Natural killer cell (primary cell): ENCODE measurements at regions not wholly inside any gene's neighbourhood (a gene's known extent, or its start where the extent isn't known, plus 50 kb on each side); places are given as distances from the start of the nearest gene placed in this dataset.

Experiments
- ATAC-seq, 3 donors: fragments of 150-1000 bp in 2 of 3; fragments of 200-7000 bp in 1 of 3; cut with Tn5 transposase; 1 replicate in 1 of 3; 2 replicates in 2 of 3; pipeline ENCODE4 v1.10.0; 2021; ENCODE audit warnings: mild to moderate bottlenecking in 2 of 3, moderate library complexity in 2 of 3
- DNase-seq, 2 donors: peaks; one replicate each; pipeline versions ENCODE4 v3.0.0 to v3.0.0-alpha.2; 2013 to 2021; ENCODE audit warnings: mixed read lengths in 1 of 2
- H3K27ac ChIP-seq: one replicate; pipeline ENCODE4 v1.5.1; 2013; ENCODE audit warnings: mild to moderate bottlenecking, low read length
- H3K27me3 ChIP-seq: one replicate; pipeline ENCODE4 v1.6.1; 2013; ENCODE audit warnings: low read length; ENCODE audit not compliant: control insufficient read depth, insufficient read depth
- H3K36me3 ChIP-seq: one replicate; pipeline ENCODE4 v1.6.1; 2013; ENCODE audit warnings: low read length; ENCODE audit not compliant: control insufficient read depth, insufficient read depth
- H3K4me1 ChIP-seq: one replicate; pipeline ENCODE4 v1.6.1; 2013; ENCODE audit warnings: low read length; ENCODE audit not compliant: control insufficient read depth, insufficient read depth
- H3K4me3 ChIP-seq: one replicate; pipeline ENCODE4 v1.5.1; 2013; ENCODE audit warnings: low read length
- H3K9me3 ChIP-seq: one replicate; pipeline ENCODE4 v1.6.1; 2013; ENCODE audit warnings: low read length; ENCODE audit not compliant: control insufficient read depth, insufficient read depth
- H3K27ac Mint-ChIP-seq, 2 donors: one replicate each; pipeline ENCODE4 v1.8.0; 2022; ENCODE audit warnings: mild to moderate bottlenecking in 2 of 2, mixed read lengths in 2 of 2, moderate library complexity in 1 of 2
- H3K27me3 Mint-ChIP-seq, 2 donors: one replicate each; pipeline ENCODE4 v1.8.0; 2022; ENCODE audit warnings: low read depth in 2 of 2, mixed read lengths in 2 of 2
- H3K36me3 Mint-ChIP-seq: one replicate; pipeline ENCODE4 v1.8.0; 2022; ENCODE audit warnings: mixed read lengths
- H3K4me1 Mint-ChIP-seq, 2 donors: one replicate each; pipeline ENCODE4 v1.8.0; 2022; ENCODE audit warnings: mixed read lengths in 2 of 2
- H3K4me3 Mint-ChIP-seq: one replicate; pipeline ENCODE4 v1.8.0; 2022; ENCODE audit warnings: mild to moderate bottlenecking, moderate library complexity, mixed read lengths
- H3K9me3 Mint-ChIP-seq, 2 donors: one replicate each; pipeline ENCODE4 v1.8.0; 2022; ENCODE audit warnings: mixed read lengths in 2 of 2
- WGBS: methylation state at CpG from one replicate; pipeline ENCODE4 v1.1.7; 2013; ENCODE audit warnings: missing lambda C conversion rate; ENCODE audit not compliant: insufficient coverage; 5-methylcytosine and 5-hydroxymethylcytosine counted together
- intact Hi-C: fragments of 100-400 bp; cut with micrococcal nuclease; formaldehyde crosslinking; loops from one replicate; pipeline ENCODE4 v1.14.2; 2022
- TF ChIP-seq, protein P1 (sequence below): fragments of 200-600 bp; IDR thresholded peaks from one replicate; pipeline ENCODE4 v1.8.0; 2022; ENCODE audit warnings: antibody characterized with exemption

DNA sequence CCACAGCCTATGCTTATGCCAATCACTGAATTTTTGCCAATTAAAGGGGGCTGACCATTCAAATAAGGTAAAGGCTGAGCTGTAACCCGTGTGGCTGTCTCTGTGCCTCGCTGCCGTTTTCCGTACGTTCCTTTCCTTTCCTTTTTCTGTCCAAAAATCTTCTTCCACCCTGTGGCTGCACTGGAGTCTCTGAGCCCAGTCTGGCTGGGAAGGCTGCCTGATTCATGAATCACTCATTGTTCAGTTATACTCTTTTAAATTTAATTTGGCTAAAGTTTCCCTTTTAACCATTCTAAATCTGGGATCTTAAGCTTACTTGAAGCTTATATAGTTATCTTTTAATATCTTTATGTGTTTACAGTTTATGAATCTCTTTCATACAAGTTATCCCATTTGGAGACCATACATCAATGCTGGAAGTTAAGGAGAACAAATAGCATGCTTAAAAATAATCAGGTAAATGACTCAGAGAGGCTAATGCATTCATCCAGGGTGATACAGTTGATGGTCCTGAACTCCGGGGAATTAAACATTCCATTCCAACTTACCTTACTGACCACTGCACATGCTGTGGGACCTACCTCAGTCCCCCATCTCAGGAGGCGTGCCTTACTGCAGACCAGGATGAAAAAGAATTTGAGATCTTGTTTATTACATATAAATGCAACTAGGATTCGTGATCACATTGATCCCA lies 385.3 kb upstream of the ADARB2 start:
- 85% methylated on average over 8 of the region's 8 CpGs for WGBS
- ATAC-seq (no peak), DNase-seq (no peak)
- no peak overlapping the region for H3K4me3 Mint-ChIP-seq
- peaks cover 0 to 4% of the 10 kb centered on the region in 2 donors for H3K9me3 Mint-ChIP-seq
- no peaks in the 10 kb centered on the region for H3K27me3 Mint-ChIP-seq
- H3K36me3 Mint-ChIP-seq, result no peaks in the 10 kb centered on the region
- no peak overlapping the region for H3K4me3 ChIP-seq
- no peaks in the 10 kb centered on the region for H3K36me3 ChIP-seq
- H3K27ac ChIP-seq, result no peak overlapping the region
- no peaks in the 10 kb centered on the region for H3K4me1 ChIP-seq
- TF ChIP-seq, protein P1, sequence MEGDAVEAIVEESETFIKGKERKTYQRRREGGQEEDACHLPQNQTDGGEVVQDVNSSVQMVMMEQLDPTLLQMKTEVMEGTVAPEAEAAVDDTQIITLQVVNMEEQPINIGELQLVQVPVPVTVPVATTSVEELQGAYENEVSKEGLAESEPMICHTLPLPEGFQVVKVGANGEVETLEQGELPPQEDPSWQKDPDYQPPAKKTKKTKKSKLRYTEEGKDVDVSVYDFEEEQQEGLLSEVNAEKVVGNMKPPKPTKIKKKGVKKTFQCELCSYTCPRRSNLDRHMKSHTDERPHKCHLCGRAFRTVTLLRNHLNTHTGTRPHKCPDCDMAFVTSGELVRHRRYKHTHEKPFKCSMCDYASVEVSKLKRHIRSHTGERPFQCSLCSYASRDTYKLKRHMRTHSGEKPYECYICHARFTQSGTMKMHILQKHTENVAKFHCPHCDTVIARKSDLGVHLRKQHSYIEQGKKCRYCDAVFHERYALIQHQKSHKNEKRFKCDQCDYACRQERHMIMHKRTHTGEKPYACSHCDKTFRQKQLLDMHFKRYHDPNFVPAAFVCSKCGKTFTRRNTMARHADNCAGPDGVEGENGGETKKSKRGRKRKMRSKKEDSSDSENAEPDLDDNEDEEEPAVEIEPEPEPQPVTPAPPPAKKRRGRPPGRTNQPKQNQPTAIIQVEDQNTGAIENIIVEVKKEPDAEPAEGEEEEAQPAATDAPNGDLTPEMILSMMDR, result no peak
- intact Hi-C loops, result no loop called here
- H3K27ac Mint-ChIP-seq, result no peak overlapping the region
- no peaks in the 10 kb centered on the region for H3K4me1 Mint-ChIP-seq
- H3K9me3 ChIP-seq, result no peaks in the 10 kb centered on the region
- H3K27me3 ChIP-seq, result no peaks in the 10 kb centered on the region

DNA sequence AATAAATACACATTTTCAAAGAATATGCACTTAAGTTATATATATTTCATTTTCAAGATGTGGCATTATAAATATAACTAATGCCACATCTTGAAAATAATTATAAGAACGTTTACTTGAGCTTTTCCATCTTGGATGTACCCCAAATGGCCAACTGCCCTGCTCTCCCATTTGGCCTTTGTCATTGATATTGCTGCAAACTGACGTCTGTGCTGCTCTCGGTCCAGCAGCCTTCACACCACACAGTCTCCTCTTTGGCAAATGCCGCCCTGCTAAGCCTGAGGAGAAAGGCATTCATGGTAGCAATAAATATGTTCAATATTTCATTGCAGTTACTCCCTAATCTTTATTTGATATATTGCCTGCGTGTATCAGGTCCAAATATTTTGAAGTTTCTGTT lies 384.6 kb upstream of the ADARB2 start:
- no peaks in the 10 kb centered on the region for H3K27me3 ChIP-seq
- no peaks in the 10 kb centered on the region for H3K36me3 ChIP-seq
- no peak overlapping the region for H3K27ac Mint-ChIP-seq
- no peaks in the 10 kb centered on the region for H3K36me3 Mint-ChIP-seq
- intact Hi-C loops, result no loop called here
- TF ChIP-seq, protein P1, result no peak
- no peaks in the 10 kb centered on the region for H3K27me3 Mint-ChIP-seq
- H3K4me1 ChIP-seq, result no peaks in the 10 kb centered on the region
- H3K4me3 Mint-ChIP-seq, result no peak overlapping the region
- no peaks in the 10 kb centered on the region for H3K4me1 Mint-ChIP-seq
- H3K9me3 ChIP-seq, result no peaks in the 10 kb centered on the region
- WGBS, result 43% methylated on average over 4 of the region's 5 CpGs
- ATAC-seq (no peak), DNase-seq (no peak)
- H3K27ac ChIP-seq, result no peak overlapping the region
- H3K9me3 Mint-ChIP-seq, result peaks cover 0 to 6% of the 10 kb centered on the region in 2 donors
- H3K4me3 ChIP-seq, result no peak overlapping the region

DNA sequence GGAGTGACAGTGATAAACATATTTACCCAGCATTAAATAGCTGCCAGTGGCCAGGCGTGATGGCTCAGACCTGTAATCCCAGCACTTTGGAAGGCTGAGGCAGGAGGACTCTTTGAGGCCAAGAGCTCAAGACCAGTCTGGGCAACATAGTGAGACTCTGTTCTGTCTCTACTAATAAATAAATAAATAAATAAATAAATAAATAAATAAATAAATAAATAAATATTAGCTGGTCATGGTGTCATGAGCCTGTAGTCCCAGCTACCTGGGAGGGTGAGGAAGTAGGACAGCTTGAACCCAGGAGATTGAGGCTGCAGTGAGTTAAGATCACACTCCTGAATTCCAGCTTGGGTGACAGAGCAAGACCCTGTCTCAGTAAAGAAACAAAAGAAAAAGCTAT lies 384.0 kb upstream of the ADARB2 start:
- WGBS, result 80% methylated on average over 1 of the region's 1 CpG
- no peaks in the 10 kb centered on the region for H3K36me3 Mint-ChIP-seq
- Histone ChIP-seq H3K4me1 (no peaks in the 10 kb centered on the region), H3K27me3 (no peaks in the 10 kb centered on the region), H3K9me3 (no peaks in the 10 kb centered on the region), H3K4me3 (no peak overlapping the region), H3K27ac (no peak overlapping the region), H3K36me3 (no peaks in the 10 kb centered on the region)
- intact Hi-C loops, result no loop called here
- no peak overlapping the region for H3K27ac Mint-ChIP-seq
- DNase-seq, result no peak
- TF ChIP-seq, protein P1, result no peak
- H3K4me3 Mint-ChIP-seq, result no peak overlapping the region
- ATAC-seq, result no peak
- no peaks in the 10 kb centered on the region for H3K4me1 Mint-ChIP-seq
- peaks cover 0 to 4% of the 10 kb centered on the region in 2 donors for H3K9me3 Mint-ChIP-seq
- no peaks in the 10 kb centered on the region for H3K27me3 Mint-ChIP-seq

DNA sequence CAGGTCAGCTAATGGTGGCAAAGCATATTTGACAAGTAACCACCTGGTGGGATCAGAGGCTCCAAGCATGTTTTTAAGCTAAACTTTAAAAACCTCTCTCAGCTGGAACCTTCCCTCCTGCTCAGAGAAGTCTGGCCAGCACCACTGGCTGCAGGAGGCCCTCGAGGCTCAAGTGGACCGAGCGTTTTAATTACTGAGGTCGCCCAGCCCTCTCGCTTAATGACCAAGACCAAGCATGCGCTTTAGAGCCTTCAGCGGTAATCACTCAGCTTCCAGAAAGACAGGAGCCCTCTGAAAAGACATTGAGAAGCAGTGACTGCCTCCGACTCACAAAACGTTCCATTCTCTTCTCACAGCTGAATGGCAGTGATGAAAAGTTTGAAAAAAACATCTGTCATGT lies 383.4 kb upstream of the ADARB2 start:
- H3K4me3 Mint-ChIP-seq, result no peak overlapping the region
- H3K36me3 Mint-ChIP-seq, result no peaks in the 10 kb centered on the region
- Histone ChIP-seq H3K27ac (no peak overlapping the region), H3K36me3 (no peaks in the 10 kb centered on the region), H3K27me3 (no peaks in the 10 kb centered on the region), H3K4me1 (no peaks in the 10 kb centered on the region), H3K9me3 (no peaks in the 10 kb centered on the region), H3K4me3 (no peak overlapping the region)
- DNase-seq (no peak), ATAC-seq (no peak)
- no peaks in the 10 kb centered on the region for H3K4me1 Mint-ChIP-seq
- peaks cover 0 to 4% of the 10 kb centered on the region in 2 donors for H3K9me3 Mint-ChIP-seq
- intact Hi-C loops, result no loop called here
- no peaks in the 10 kb centered on the region for H3K27me3 Mint-ChIP-seq
- TF ChIP-seq, protein P1, result no peak
- 65% methylated on average over 9 of the region's 9 CpGs for WGBS
- no peak overlapping the region for H3K27ac Mint-ChIP-seq
